NT2/D1 (cell line): ENCODE measurements at regions not wholly inside any gene's neighbourhood (a gene's known extent, or its start where the extent isn't known, plus 50 kb on each side); places are given as distances from the start of the nearest gene placed in this dataset.

Experiments
- YY1 ChIP-seq: IDR thresholded peaks from 2 replicates; pipeline ENCODE4 v1.6.1; 2011; ENCODE audit not compliant: insufficient read length, insufficient read depth
- ZNF274 ChIP-seq: IDR thresholded peaks from 2 replicates; pipeline ENCODE4 v1.6.1; 2011; ENCODE audit warnings: mild to moderate bottlenecking, low read depth, low read length

DNA sequence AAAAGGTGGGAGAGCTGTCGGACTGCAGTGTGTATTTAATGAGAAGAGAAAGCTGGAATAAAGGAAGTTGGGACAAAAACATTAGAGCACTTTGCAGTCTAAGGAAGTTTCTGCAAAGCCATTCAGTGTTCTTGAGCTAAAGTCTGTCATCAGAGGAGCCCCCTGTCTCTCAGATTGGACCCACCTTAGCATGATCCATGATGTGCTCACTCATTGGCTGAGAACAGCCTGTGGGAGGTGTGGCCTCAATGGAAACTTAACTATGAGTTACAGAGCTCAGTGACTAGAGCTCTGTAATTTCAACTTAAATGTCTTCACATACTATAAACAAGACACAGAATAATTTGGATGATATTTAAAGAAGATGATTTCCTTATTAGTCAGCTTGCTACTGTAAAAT, 437.0 kb downstream of the BTBD3 start:
- TF ChIP-seq ZNF274 (no peak), YY1 (no peak)
